Endothelial cell of umbilical vein (primary cell): ENCODE measurements at regions not wholly inside any gene's neighbourhood (a gene's known extent, or its start where the extent isn't known, plus 50 kb on each side); places are given as distances from the start of the nearest gene placed in this dataset.
A peak's percentile ranks its signal among the peaks of the same experiment; 100 is the strongest.

Source experiments
- CTCF ChIP-seq, 2 donors: IDR thresholded peaks; 1 replicate in 1 of 2; 2 replicates in 1 of 2; pipeline ENCODE4 v1.5.1; 2011; ENCODE audit warnings: low read length in 2 of 2, mild to moderate bottlenecking in 2 of 2, moderate library complexity in 2 of 2, control low read depth in 1 of 2, inconsistent platforms in 1 of 2, low read depth in 1 of 2; ENCODE audit not compliant: insufficient read depth in 1 of 2; ENCODE audit errors: extremely low read depth in 1 of 2
- EZH2 ChIP-seq: IDR thresholded peaks from 2 replicates; pipeline ENCODE4 v1.6.1; 2012; ENCODE audit warnings: borderline replicate concordance, low read depth, mild to moderate bottlenecking, moderate library complexity, low read length, inconsistent platforms; ENCODE audit not compliant: severe bottlenecking
- GATA2 ChIP-seq: IDR thresholded peaks from 2 replicates; pipeline ENCODE4 v1.7.0; 2011; ENCODE audit warnings: low read depth, mild to moderate bottlenecking, moderate library complexity, mixed read lengths, low read length; ENCODE audit not compliant: insufficient read length, insufficient read depth
- MAX ChIP-seq: IDR thresholded peaks from 2 replicates; pipeline ENCODE4 v1.6.1; 2011; ENCODE audit not compliant: insufficient read depth, insufficient read length
- POLR2A ChIP-seq: IDR thresholded peaks from 2 replicates; pipeline ENCODE4 v1.6.1; 2012; ENCODE audit warnings: low read depth, mild to moderate bottlenecking, control low read depth, low read length
- POLR2AphosphoS5 ChIP-seq: IDR thresholded peaks from 2 replicates; pipeline ENCODE4 v1.6.1; 2012; ENCODE audit warnings: low read depth, mild to moderate bottlenecking, control low read depth, low read length, moderate library complexity; ENCODE audit not compliant: insufficient read depth

- TF ChIP-seq CTCF (IDR thresholded peaks at IDR 0.05; ENCODE audit: extremely low read depth in 1 of 2, insufficient read depth in 1 of 2, low read depth in 1 of 2, low read length in 2 of 2) (no peak), MAX (no peak), EZH2 (no peak), POLR2AphosphoS5 (peak; percentile 53), GATA2 (peak; percentile 88), POLR2A (no peak)
Measured at GRCh38 chr7:138338361-138338760, 121.7 kb upstream of the TRIM24 start.
